Activated CD4-positive, CD25-positive, alpha-beta regulatory T cell (primary cell): ENCODE measurements at regions not wholly inside any gene's neighbourhood (a gene's known extent, or its start where the extent isn't known, plus 50 kb on each side); places are given as distances from the start of the nearest gene placed in this dataset.
"Not testable (repeated sequence)": the region's sequence is repeated elsewhere in the genome, so short reads cannot be mapped to it uniquely, and the experiment has no call there.

Source experiments
- DNase-seq, 4 experiments: peaks; one replicate each; lab custom pipeline; 2025; lab: John Stamatoyannopoulos, UW

GRCh38 chr13:50527612-50528509 lies 315.6 kb downstream of the DLEU7 start:
- no peak for DNase-seq

- DNase-seq = no peak
These were observed 314.2 kb downstream of the DLEU7 start for GRCh38 chr13:50529154-50529882.

GRCh38 chr13:50531917-50532899 lies 311.3 kb downstream of the DLEU7 start:
- no peak for DNase-seq

- no peak for DNase-seq
These were observed 308.4 kb downstream of the DLEU7 start for GRCh38 chr13:50535050-50535449.

GRCh38 chr13:50537029-50537428 lies 306.5 kb downstream of the DLEU7 start:
- DNase-seq = no peak

- no peak for DNase-seq
These were observed 303.5 kb downstream of the DLEU7 start for GRCh38 chr13:50539791-50540530.

GRCh38 chr13:50543141-50543540 lies 300.4 kb downstream of the DLEU7 start:
- DNase-seq = no peak

GRCh38 chr13:50543782-50544181 lies 299.7 kb downstream of the DLEU7 start:
- no peak for DNase-seq

GRCh38 chr13:50544211-50544610 lies 299.3 kb downstream of the DLEU7 start:
- DNase-seq = no peak

GRCh38 chr13:50547175-50547574 lies 296.3 kb downstream of the DLEU7 start:
- not testable (repeated sequence) for DNase-seq

GRCh38 chr13:50548586-50548985 lies 294.9 kb downstream of the DLEU7 start:
- DNase-seq = no peak

- no peak for DNase-seq
These were observed 294.1 kb downstream of the DLEU7 start for GRCh38 chr13:50549221-50549942.

- DNase-seq = no peak
These were observed 293.3 kb downstream of the DLEU7 start for GRCh38 chr13:50550151-50550550.

GRCh38 chr13:50552424-50552966 lies 291.0 kb downstream of the DLEU7 start:
- no peak for DNase-seq

- DNase-seq = no peak
These were observed 281.8 kb downstream of the DLEU7 start for GRCh38 chr13:50561739-50562138.

GRCh38 chr13:50566646-50567045 lies 276.8 kb downstream of the DLEU7 start:
- no peak for DNase-seq

- no peak for DNase-seq
These were observed 271.4 kb downstream of the DLEU7 start for GRCh38 chr13:50572129-50572528.

GRCh38 chr13:50573066-50573465 lies 270.4 kb downstream of the DLEU7 start:
- DNase-seq = no peak

- no peak for DNase-seq
These were observed 268.8 kb downstream of the DLEU7 start for GRCh38 chr13:50574731-50575130.

GRCh38 chr13:50575138-50575537 lies 268.4 kb downstream of the DLEU7 start:
- DNase-seq = no peak
